Osteoblast (primary cell): ENCODE measurements at regions not wholly inside any gene's neighbourhood (a gene's known extent, or its start where the extent isn't known, plus 50 kb on each side); places are given as distances from the start of the nearest gene placed in this dataset.

Source experiments
- DNase-seq: peaks from one replicate; pipeline ENCODE4 v3.0.0; 2011; ENCODE audit warnings: low spot score, mixed read lengths; ENCODE audit not compliant: insufficient read length; ENCODE audit errors: missing footprints
- H2AFZ ChIP-seq: 2 replicates; pipeline ENCODE4 v1.6.0; 2011; ENCODE audit warnings: mild to moderate bottlenecking, low read length
- H3K27ac ChIP-seq: 2 replicates; pipeline ENCODE4 v1.5.1; 2011; ENCODE audit warnings: mild to moderate bottlenecking, low read depth, low read length, moderate library complexity
- H3K27me3 ChIP-seq: 2 replicates; pipeline ENCODE4 v1.6.0; 2012; ENCODE audit warnings: mild to moderate bottlenecking, control low read depth, inconsistent platforms, low read length, moderate library complexity; ENCODE audit not compliant: insufficient read depth
- H3K36me3 ChIP-seq: 2 replicates; pipeline ENCODE4 v1.5.1; 2011; ENCODE audit warnings: mild to moderate bottlenecking, low read length, control low read depth, moderate library complexity; ENCODE audit not compliant: insufficient read depth
- H3K4me1 ChIP-seq: 2 replicates; pipeline ENCODE4 v1.5.1; 2011; ENCODE audit warnings: mild to moderate bottlenecking, low read length, control low read depth, moderate library complexity; ENCODE audit not compliant: insufficient read depth
- H3K4me2 ChIP-seq: 2 replicates; pipeline ENCODE4 v1.6.0; 2011; ENCODE audit warnings: mild to moderate bottlenecking, low read length; ENCODE audit not compliant: insufficient read depth
- H3K4me3 ChIP-seq: fragments of 200-600 bp; sonication (generic); 3 replicates; pipeline ENCODE4 v1.5.1; 2012; ENCODE audit warnings: mild to moderate bottlenecking, low read length, inconsistent platforms; ENCODE audit not compliant: insufficient read depth
- H3K79me2 ChIP-seq: 2 replicates; pipeline ENCODE4 v1.6.0; 2012; ENCODE audit warnings: mild to moderate bottlenecking, low read length, control low read depth, inconsistent platforms; ENCODE audit not compliant: insufficient read depth
- H3K9me3 ChIP-seq: 2 replicates; pipeline ENCODE4 v1.5.1; 2011; ENCODE audit warnings: low read depth, low read length, control low read depth
- H4K20me1 ChIP-seq: 2 replicates; pipeline ENCODE4 v1.6.0; 2012; ENCODE audit warnings: mild to moderate bottlenecking, low read length, control low read depth; ENCODE audit not compliant: insufficient read depth
- CTCF ChIP-seq: IDR thresholded peaks from 2 replicates; pipeline ENCODE4 v1.5.1; 2011; ENCODE audit warnings: mild to moderate bottlenecking, low read depth, low read length, moderate library complexity; ENCODE audit errors: extremely low read depth

- H3K27ac ChIP-seq, result no peak overlapping the region
- H3K9me3 ChIP-seq, result no peaks in the 10 kb centered on the region
- no peaks in the 10 kb centered on the region for H4K20me1 ChIP-seq
- peak; percentile 19 for DNase-seq
- no peaks in the 10 kb centered on the region for H3K36me3 ChIP-seq
- no peak for TF ChIP-seq CTCF
- no peak overlapping the region for H3K4me3 ChIP-seq
- H3K79me2 ChIP-seq, result no peaks in the 10 kb centered on the region
- H3K4me1 ChIP-seq, result peaks cover 10% of the 10 kb centered on the region
- H3K27me3 ChIP-seq, result no peaks in the 10 kb centered on the region
- H2AFZ ChIP-seq, result no peak overlapping the region
- no peak overlapping the region for H3K4me2 ChIP-seq
Measured at GRCh38 chr10:3427347-3427746, 254.8 kb upstream of the PITRM1 start.

GRCh38 chr10:3426190-3426845, 253.7 kb upstream of the PITRM1 start:
- Histone ChIP-seq H3K4me2 (peak overlapping the region; percentile 14), H3K27me3 (no peaks in the 10 kb centered on the region), H2AFZ (peak overlapping the region; percentile 59), H3K36me3 (no peaks in the 10 kb centered on the region), H3K4me3 (no peak overlapping the region), H3K27ac (peak overlapping the region; percentile 6), H3K4me1 (peaks cover 10% of the 10 kb centered on the region), H3K79me2 (no peaks in the 10 kb centered on the region), H4K20me1 (no peaks in the 10 kb centered on the region), H3K9me3 (no peaks in the 10 kb centered on the region)
- TF ChIP-seq CTCF, result no peak
- peak; percentile 45 for DNase-seq

- no peak for DNase-seq
- no peak for TF ChIP-seq CTCF
- Histone ChIP-seq H2AFZ (no peak overlapping the region), H3K36me3 (no peaks in the 10 kb centered on the region), H3K4me3 (no peak overlapping the region), H3K27me3 (no peaks in the 10 kb centered on the region), H4K20me1 (no peaks in the 10 kb centered on the region), H3K4me1 (peaks cover 10% of the 10 kb centered on the region), H3K27ac (no peak overlapping the region), H3K79me2 (no peaks in the 10 kb centered on the region), H3K4me2 (no peak overlapping the region), H3K9me3 (no peaks in the 10 kb centered on the region)
Measured at GRCh38 chr10:3425716-3426115, 253.1 kb upstream of the PITRM1 start.

- Histone ChIP-seq H3K9me3 (no peaks in the 10 kb centered on the region), H3K27me3 (peaks cover 3% of the 10 kb centered on the region), H4K20me1 (no peaks in the 10 kb centered on the region), H3K79me2 (no peaks in the 10 kb centered on the region), H3K27ac (no peak overlapping the region), H3K36me3 (no peaks in the 10 kb centered on the region), H3K4me1 (peaks cover 10% of the 10 kb centered on the region), H3K4me3 (no peak overlapping the region), H2AFZ (no peak overlapping the region), H3K4me2 (no peak overlapping the region)
- TF ChIP-seq CTCF, result no peak
- DNase-seq, result no peak
Measured at GRCh38 chr10:3425261-3425660, 252.7 kb upstream of the PITRM1 start.
